ENCODE measurements at regions not wholly inside any gene's neighbourhood (a gene's known extent, or its start where the extent isn't known, plus 50 kb on each side); places are given as distances from the start of the nearest gene placed in this dataset.

DNA sequence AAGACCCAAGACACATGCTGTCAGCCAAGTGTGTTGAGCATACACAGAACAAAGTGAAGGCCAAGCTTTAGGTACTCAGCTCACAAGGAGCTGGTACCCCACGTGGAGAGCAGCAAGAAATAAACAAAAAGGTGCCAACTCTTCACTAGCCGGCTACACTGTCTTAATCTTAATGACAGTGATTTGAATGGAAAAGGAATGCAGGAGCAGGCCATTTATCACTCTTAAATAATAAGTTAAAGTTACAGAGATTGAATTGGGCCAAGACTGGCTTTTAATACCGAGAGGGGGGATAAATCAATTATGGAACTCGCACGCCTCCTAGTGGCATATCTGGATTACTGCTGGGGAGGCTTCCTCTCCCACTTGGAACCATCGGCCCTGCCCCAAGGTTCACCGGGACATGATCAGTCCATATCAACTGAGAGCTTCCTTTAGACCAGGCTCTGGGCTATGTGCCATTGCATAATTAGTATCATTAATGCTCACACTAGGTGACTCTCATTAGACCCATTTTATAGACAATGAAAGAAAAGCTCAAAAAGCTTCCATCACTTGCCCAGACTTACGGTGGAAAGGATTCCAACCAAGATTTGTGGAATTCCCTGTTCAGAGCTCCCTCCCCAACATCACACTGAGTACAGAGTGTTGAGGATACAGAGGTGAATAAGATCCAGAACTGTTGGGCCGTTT is 94.0 kb downstream of the ACTL7B start (continued):
- TF ChIP-seq ZNF546 (CRISPR knock-in tag; conservative IDR thresholded peaks at IDR 0.05) (no peak), KDM5B (CRISPR knock-in tag; IDR thresholded peaks at IDR 0.05; ENCODE audit: borderline replicate concordance) (no peak), NONO (IDR thresholded peaks at IDR 0.05) (no peak), NONO (CRISPR knock-in tag; conservative IDR thresholded peaks at IDR 0.05) (no peak), ZFP62 (CRISPR knock-in tag; IDR thresholded peaks at IDR 0.05) (no peak), PLRG1 (conservative IDR thresholded peaks at IDR 0.05) (no peak), RAD21 (CRISPR knock-in tag; IDR thresholded peaks at IDR 0.05) (peak; percentile 82), ZNF292 (CRISPR knock-in tag; IDR thresholded peaks at IDR 0.05; ENCODE audit: borderline replicate concordance, low read depth) (no peak), FOXJ3 (CRISPR knock-in tag; IDR thresholded peaks at IDR 0.05; ENCODE audit: borderline replicate concordance) (no peak), ZBTB21 (CRISPR knock-in tag; IDR thresholded peaks at IDR 0.05) (no peak), ELF3 (CRISPR knock-in tag; IDR thresholded peaks at IDR 0.05) (peak; percentile 22; the same call in 1 of the 2 replicates), MAFF (IDR thresholded peaks at IDR 0.05; ENCODE audit: low read depth, low read length) (no peak)
- TF ChIP-seq, protein P1, sequence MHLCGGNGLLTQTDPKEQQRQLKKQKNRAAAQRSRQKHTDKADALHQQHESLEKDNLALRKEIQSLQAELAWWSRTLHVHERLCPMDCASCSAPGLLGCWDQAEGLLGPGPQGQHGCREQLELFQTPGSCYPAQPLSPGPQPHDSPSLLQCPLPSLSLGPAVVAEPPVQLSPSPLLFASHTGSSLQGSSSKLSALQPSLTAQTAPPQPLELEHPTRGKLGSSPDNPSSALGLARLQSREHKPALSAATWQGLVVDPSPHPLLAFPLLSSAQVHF (CRISPR knock-in tag; IDR thresholded peaks at IDR 0.05), result no peak
- TF ChIP-seq, protein P2, sequence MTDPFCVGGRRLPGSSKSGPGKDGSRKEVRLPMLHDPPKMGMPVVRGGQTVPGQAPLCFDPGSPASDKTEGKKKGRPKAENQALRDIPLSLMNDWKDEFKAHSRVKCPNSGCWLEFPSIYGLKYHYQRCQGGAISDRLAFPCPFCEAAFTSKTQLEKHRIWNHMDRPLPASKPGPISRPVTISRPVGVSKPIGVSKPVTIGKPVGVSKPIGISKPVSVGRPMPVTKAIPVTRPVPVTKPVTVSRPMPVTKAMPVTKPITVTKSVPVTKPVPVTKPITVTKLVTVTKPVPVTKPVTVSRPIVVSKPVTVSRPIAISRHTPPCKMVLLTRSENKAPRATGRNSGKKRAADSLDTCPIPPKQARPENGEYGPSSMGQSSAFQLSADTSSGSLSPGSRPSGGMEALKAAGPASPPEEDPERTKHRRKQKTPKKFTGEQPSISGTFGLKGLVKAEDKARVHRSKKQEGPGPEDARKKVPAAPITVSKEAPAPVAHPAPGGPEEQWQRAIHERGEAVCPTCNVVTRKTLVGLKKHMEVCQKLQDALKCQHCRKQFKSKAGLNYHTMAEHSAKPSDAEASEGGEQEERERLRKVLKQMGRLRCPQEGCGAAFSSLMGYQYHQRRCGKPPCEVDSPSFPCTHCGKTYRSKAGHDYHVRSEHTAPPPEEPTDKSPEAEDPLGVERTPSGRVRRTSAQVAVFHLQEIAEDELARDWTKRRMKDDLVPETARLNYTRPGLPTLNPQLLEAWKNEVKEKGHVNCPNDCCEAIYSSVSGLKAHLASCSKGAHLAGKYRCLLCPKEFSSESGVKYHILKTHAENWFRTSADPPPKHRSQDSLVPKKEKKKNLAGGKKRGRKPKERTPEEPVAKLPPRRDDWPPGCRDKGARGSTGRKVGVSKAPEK (CRISPR knock-in tag; IDR thresholded peaks at IDR 0.05; ENCODE audit: borderline replicate concordance), result 0 out of 2 replicates have a peak, but pooled peaks have one; percentile 43
- TF ChIP-seq, protein P3, sequence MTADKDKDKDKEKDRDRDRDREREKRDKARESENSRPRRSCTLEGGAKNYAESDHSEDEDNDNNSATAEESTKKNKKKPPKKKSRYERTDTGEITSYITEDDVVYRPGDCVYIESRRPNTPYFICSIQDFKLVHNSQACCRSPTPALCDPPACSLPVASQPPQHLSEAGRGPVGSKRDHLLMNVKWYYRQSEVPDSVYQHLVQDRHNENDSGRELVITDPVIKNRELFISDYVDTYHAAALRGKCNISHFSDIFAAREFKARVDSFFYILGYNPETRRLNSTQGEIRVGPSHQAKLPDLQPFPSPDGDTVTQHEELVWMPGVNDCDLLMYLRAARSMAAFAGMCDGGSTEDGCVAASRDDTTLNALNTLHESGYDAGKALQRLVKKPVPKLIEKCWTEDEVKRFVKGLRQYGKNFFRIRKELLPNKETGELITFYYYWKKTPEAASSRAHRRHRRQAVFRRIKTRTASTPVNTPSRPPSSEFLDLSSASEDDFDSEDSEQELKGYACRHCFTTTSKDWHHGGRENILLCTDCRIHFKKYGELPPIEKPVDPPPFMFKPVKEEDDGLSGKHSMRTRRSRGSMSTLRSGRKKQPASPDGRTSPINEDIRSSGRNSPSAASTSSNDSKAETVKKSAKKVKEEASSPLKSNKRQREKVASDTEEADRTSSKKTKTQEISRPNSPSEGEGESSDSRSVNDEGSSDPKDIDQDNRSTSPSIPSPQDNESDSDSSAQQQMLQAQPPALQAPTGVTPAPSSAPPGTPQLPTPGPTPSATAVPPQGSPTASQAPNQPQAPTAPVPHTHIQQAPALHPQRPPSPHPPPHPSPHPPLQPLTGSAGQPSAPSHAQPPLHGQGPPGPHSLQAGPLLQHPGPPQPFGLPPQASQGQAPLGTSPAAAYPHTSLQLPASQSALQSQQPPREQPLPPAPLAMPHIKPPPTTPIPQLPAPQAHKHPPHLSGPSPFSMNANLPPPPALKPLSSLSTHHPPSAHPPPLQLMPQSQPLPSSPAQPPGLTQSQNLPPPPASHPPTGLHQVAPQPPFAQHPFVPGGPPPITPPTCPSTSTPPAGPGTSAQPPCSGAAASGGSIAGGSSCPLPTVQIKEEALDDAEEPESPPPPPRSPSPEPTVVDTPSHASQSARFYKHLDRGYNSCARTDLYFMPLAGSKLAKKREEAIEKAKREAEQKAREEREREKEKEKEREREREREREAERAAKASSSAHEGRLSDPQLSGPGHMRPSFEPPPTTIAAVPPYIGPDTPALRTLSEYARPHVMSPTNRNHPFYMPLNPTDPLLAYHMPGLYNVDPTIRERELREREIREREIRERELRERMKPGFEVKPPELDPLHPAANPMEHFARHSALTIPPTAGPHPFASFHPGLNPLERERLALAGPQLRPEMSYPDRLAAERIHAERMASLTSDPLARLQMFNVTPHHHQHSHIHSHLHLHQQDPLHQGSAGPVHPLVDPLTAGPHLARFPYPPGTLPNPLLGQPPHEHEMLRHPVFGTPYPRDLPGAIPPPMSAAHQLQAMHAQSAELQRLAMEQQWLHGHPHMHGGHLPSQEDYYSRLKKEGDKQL (CRISPR knock-in tag; IDR thresholded peaks at IDR 0.05; ENCODE audit: low read depth), result no peak
- TF ChIP-seq, protein P4, sequence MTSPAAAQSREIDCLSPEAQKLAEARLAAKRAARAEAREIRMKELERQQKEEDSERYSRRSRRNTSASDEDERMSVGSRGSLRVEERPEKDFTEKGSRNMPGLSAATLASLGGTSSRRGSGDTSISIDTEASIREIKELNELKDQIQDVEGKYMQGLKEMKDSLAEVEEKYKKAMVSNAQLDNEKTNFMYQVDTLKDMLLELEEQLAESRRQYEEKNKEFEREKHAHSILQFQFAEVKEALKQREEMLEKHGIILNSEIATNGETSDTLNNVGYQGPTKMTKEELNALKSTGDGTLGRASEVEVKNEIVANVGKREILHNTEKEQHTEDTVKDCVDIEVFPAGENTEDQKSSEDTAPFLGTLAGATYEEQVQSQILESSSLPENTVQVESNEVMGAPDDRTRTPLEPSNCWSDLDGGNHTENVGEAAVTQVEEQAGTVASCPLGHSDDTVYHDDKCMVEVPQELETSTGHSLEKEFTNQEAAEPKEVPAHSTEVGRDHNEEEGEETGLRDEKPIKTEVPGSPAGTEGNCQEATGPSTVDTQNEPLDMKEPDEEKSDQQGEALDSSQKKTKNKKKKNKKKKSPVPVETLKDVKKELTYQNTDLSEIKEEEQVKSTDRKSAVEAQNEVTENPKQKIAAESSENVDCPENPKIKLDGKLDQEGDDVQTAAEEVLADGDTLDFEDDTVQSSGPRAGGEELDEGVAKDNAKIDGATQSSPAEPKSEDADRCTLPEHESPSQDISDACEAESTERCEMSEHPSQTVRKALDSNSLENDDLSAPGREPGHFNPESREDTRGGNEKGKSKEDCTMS (CRISPR knock-in tag; conservative IDR thresholded peaks at IDR 0.05), result no peak

All from HepG2 (cell line).